ENCODE measurements at regions not wholly inside any gene's neighbourhood (a gene's known extent, or its start where the extent isn't known, plus 50 kb on each side); places are given as distances from the start of the nearest gene placed in this dataset.

GRCh38 chr2:120401275-120402066 is 55.5 kb downstream of the INHBB start:
- no peak for DNase-seq (ENCODE audit: low read depth, low spot score)

DNA sequence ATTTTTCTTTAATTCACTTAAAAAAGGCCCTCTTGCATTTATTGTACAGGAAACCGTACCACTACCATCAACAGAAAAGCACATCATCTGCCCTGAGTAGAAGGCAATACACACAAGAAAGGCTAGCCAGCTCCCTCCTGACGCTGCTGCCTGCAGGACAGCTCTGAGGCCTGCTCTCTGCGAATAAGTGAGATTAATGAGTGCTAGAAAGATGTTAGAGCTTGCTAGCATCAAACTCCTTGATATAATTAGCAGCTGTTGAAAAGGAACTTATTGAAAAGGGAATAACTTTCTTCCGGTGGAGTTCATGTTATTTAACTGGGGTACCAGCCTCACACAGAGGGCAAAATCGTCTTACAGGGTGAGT is 56.1 kb downstream of the INHBB start:
- no peak for DNase-seq (ENCODE audit: low read depth, low spot score)

DNA sequence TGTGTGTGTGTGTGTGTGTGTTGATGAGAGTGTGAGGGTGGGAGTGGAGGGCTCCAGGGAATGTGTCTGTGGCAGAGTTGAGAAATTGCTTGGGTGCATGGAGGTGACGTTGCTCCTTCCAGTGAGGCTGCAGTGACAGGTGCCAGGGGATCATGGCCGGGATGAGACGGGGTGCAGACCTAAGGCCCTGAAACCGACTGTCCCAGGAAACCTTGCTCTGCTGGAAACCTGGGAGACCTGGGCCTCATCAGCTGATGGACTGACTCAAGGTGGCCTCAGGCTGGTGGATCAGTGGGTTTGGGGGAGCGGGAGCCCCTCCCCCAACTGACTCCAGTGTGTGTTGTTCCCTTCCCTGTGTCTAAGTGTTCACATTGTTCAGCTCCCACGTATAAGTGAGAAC is 56.6 kb downstream of the INHBB start:
- DNase-seq (ENCODE audit: low read depth, low spot score) = no peak

DNA sequence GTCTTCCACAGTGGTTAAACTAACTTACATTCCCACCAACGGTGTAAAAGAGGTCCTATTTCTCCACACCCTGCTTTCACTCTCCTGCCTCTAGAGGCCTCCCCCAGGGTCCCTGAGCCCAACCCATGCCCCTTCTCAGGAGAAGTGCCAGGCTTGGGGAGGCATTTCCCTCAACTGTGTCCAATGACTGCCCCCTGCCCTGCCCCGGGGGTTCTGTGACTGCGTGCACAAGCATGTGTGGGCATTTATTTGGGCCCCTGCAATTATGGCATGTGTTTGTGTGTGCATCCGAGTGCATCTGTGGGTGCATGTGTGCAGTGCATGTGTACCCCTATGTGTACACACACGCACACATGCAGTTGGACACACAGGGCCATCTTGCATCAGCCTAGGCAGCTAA is 57.3 kb downstream of the INHBB start:
- no peak for DNase-seq (ENCODE audit: low read depth, low spot score)

DNA sequence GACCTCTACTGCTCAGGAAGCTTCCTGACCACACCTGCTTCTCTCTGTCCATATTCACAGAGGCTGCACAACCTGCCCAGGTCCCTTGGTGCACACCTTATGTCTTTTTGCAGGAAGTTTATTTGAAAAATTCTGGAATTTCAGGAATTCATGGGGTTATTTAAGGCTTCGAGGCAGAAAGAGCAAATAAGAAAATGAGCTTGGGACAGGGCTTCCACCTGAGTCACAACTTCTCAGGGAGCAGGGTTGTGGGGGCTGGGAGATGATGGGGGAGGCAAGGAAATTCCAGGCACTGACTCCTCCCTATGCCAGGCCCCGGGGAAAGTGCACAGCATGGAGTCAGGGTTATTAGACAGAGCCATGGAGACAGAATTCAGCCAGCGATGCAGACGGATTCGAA is 57.7 kb downstream of the INHBB start:
- no peak for DNase-seq (ENCODE audit: low read depth, low spot score)

DNA sequence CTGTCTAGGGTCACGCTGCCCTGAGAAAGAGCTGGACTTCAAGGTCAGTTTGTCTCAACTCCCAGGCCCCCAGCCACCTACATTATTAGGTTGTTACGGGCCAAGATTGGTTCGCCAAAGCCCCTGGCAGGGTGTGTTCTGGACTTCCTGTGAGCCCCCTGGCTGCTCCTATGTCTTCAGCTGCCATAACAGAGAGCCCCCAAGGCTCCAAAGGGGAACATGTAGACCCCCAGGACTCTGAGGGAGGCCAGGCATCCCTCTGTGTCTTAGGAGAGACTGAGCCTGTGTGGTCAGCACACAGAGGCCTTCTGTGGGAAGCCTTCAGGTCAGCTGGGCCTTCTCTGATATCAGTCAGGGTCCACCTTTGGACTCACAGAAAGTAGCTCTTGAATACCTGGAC is 58.3 kb downstream of the INHBB start:
- no peak for DNase-seq (ENCODE audit: low read depth, low spot score)

GRCh38 chr2:120404941-120405758 is 59.2 kb downstream of the INHBB start:
- DNase-seq (ENCODE audit: low read depth, low spot score) = no peak

DNA sequence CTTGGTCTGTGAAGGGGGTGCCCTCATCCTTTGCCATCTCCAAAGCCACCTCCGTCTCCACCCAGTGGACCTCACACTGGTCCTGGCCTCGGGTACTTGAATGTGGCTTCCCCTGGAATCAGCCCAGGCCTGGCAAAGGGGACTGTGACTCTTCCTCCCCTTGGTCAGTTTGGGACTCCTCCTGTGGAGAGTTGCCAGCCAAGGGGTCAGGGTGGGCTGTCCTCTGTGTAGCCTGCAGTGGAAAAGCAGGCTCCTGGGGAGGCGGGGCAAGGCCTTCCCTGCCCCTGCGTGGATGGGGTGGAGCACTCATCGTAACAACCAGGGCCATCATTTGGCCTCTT is 59.8 kb downstream of the INHBB start:
- no peak for DNase-seq (ENCODE audit: low read depth, low spot score)

DNA sequence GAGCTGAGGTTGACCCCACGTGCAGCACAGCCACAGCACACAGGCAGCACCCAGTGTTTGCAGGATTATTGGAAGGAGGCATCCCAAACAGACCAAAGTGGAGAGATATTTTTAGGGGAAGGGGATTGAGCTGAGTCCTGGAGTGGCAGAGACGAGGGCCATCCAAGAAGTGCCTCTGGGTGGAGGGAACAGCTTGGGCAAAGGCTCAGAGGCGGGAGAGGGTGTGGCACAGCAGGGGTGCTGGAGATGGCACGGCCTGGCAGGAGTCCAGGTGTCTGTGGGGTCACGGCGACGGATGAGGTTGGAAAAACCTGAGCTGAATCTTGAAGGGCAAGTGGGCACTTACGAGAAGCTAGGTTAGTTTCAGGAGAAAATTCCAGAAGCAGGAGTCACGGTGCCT is 60.6 kb downstream of the INHBB start:
- DNase-seq (ENCODE audit: low read depth, low spot score) = no peak

GRCh38 chr2:120410487-120410886 is 64.6 kb downstream of the INHBB start:
- no peak for DNase-seq (ENCODE audit: low read depth, low spot score)

- no peak for DNase-seq (ENCODE audit: low read depth, low spot score)
Measured at GRCh38 chr2:120415060-120415459, 69.1 kb downstream of the INHBB start.

DNA sequence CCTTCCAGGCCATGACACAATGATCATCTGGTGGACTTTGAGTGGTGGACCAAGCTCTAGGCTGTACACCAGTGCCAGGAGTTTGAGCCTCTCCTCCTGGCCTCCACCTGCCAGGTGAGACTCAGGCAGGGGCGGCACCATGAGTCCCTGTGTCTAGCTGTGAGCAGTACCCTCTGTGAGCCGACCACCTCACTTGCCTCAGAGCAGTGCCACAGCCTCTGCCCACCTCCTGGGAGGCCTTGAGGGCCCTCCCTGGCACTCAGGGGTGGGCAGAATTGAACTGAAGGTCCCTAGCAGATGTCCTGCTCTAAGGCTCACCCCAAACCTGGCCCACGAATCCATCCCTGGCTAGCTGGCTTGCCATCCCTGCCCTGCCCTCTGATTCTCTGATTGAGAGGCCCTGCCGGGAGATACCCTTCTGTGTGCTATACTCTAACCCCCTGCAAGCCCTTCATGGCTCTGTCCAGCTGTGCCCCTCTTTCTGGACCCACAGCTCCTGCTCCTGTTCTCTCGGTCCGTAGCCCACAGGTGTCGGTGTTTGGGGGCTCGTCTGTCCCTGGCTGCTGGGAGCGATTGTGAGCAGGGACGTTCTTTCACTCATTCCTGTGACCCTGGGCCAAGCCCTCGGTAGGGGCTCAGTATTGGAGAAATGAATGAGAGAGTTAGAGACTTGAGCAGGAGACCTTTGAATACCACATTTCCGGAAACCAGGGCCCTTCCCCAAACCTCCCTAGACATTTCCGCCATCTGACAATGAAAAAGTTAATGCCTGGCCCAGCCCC is 70.0 kb downstream of the INHBB start:
- no peak for DNase-seq (ENCODE audit: low read depth, low spot score)

GRCh38 chr2:120418174-120418787 is 72.3 kb downstream of the INHBB start:
- DNase-seq (ENCODE audit: low read depth, low spot score) = no peak

DNA sequence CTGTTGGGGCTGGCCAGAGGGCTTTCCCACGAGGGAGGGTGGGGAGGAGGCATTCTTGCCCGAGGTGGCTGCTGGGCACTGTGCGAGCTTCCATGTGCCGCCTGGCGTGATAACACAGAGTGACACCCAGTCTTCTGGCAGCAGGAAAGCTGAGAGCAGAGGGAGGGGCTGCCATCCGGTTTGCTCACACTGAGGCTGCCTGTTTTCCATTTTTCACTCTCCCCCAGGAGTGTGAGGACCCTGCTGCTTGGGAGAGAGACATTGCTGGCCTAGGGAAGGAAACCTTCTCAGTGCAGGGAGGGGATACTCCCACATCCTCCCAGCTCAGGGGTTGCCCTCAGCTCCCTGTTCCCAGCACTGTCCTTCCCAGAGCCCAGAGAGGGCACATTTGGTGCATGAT is 73.1 kb downstream of the INHBB start:
- no peak for DNase-seq (ENCODE audit: low read depth, low spot score)

GRCh38 chr2:120419955-120420354 is 74.0 kb downstream of the INHBB start:
- DNase-seq (ENCODE audit: low read depth, low spot score) = no peak

DNA sequence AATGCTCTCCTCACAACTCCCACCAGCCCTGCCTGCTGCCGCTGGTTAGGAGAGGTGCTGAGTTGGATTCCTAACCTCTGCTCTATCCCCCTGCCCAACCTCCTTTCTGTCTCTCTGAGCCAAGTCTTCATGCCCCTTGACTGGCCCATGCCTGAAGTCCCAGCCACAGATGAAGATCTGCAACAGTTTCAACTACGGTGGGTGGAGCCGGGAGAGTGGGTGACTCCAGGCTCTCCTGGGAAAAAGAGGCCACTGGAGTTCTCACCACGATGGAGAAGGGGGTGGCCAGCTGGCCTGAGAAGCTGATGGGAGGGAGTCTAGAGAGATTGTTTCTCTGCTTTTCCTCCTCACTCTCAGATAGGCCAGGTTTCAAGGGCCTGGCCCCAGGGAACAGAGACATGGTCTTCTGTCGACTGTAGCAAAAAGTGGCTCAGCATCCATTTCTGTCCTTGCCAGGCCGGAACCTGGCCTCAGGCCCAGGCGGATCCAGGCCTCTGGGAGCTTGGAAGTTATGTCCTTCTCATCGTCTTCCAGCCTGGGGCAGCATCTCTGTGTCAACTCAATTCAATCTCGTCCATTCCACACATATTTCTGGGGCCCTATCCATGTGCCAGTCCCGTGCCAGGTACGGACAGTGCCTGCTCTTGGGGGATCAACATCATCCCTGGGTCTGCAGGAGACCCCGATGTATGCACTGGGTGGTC is 75.3 kb downstream of the INHBB start:
- no peak for DNase-seq (ENCODE audit: low read depth, low spot score)

DNA sequence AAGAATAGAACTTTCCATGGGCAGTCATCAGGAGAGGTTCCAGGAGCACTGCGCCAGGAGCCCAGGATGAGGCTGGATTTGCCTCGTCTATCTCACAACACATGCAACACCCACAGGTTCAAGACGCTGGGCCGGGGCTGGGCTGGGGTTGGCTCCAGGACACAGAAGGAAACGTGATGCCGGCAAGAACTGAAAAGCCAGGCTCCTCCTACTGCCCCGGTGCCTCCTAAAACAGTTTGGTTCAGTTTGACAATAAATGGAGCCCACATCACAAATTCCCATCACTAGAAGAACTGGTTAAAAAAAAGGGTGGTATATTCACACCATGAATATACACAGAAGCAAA is 75.9 kb downstream of the INHBB start:
- no peak for DNase-seq (ENCODE audit: low read depth, low spot score)

DNA sequence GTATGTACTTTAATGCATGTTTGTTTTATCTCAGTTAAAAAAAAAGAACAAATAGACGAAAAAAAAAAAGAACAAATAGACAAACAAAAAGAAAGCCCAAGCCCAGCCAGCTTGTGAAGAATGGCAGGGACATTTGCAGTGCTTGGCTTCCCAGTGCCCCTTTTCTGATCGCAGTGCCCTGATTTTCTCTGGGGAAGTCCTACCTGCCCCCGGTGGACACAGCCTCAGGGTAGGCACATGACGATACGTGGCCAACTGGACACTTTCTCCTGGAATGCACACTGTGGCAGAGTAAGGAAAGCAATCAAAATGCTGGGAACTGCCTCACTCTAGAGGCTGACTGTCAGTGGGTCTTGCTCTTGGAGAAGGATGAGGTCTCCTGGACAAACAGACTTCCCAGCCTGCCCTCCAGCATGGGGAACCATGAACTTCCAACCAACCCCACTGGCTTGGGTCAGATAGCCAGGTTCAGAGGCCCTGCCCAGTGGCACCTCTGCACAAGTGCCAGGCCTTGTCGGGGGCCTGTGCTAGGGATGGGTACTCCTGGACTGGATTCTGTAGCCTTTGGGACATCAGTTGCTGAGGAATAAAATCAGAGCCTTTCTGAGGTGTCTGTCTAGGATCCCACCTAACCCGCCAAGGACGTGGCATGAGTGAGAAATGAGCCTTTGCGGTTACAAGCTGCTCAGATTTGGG is 76.7 kb downstream of the INHBB start:
- DNase-seq (ENCODE audit: low read depth, low spot score) = no peak

- DNase-seq (ENCODE audit: low read depth, low spot score) = no peak
Measured at GRCh38 chr2:120423167-120423943, 77.4 kb downstream of the INHBB start.

DNA sequence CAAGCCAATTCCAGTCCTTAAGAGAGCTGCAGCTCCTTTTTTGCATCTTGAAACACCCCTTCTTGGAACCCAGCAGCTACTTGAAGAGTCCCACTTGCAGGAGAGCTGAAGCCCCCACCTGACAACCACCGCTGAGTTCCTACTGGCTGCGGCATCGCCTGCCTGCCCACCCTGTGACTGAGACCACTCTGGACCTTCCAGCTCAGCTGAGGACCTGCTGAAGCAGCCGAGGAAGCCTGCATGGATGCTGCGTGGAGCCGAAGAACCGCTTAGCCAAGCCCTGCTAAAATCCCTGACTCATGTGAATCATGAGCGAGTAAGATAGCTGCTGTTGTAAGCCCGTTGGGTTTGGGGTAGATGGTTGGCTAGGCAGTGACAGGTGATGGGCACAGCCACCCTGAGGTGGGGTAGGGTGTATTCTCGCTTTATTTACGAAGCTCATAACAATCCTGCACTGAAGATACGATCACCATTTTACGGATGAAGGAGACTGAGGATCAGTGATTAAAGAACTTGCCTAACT is 78.4 kb downstream of the INHBB start:
- DNase-seq (ENCODE audit: low read depth, low spot score) = no peak

All from pulmonary artery endothelial cell (primary cell).